ENCODE measurements at regions not wholly inside any gene's neighbourhood (a gene's known extent, or its start where the extent isn't known, plus 50 kb on each side); places are given as distances from the start of the nearest gene placed in this dataset.

GRCh38 chr1:80582980-80583379 lies 1217.8 kb upstream of the ADGRL2 start:
- no peak for TF ChIP-seq EZH2 (IDR thresholded peaks at IDR 0.05; ENCODE audit: borderline replicate concordance, low read length)
- TF ChIP-seq, protein P1, sequence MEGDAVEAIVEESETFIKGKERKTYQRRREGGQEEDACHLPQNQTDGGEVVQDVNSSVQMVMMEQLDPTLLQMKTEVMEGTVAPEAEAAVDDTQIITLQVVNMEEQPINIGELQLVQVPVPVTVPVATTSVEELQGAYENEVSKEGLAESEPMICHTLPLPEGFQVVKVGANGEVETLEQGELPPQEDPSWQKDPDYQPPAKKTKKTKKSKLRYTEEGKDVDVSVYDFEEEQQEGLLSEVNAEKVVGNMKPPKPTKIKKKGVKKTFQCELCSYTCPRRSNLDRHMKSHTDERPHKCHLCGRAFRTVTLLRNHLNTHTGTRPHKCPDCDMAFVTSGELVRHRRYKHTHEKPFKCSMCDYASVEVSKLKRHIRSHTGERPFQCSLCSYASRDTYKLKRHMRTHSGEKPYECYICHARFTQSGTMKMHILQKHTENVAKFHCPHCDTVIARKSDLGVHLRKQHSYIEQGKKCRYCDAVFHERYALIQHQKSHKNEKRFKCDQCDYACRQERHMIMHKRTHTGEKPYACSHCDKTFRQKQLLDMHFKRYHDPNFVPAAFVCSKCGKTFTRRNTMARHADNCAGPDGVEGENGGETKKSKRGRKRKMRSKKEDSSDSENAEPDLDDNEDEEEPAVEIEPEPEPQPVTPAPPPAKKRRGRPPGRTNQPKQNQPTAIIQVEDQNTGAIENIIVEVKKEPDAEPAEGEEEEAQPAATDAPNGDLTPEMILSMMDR (IDR thresholded peaks at IDR 0.05; ENCODE audit: low read length), result no peak
